GM12864 (cell line): ENCODE measurements at regions not wholly inside any gene's neighbourhood (a gene's known extent, or its start where the extent isn't known, plus 50 kb on each side); places are given as distances from the start of the nearest gene placed in this dataset.
A peak's percentile ranks its signal among the peaks of the same experiment; 100 is the strongest.

Source experiments
- DNase-seq: peaks from one replicate; pipeline ENCODE4 v3.0.0-alpha.2; 2011; ENCODE audit warnings: low read depth
- H3K4me3 ChIP-seq: 2 replicates; pipeline ENCODE4 v1.5.1; 2011; ENCODE audit warnings: mild to moderate bottlenecking, low read depth, low read length, control low read depth
- TF ChIP-seq, protein P1 (sequence below): IDR thresholded peaks from 2 replicates; pipeline ENCODE4 v1.5.1; 2011; ENCODE audit warnings: low read depth, mild to moderate bottlenecking, moderate library complexity, low read length, control low read depth, inconsistent platforms; ENCODE audit errors: missing control alignments

DNA sequence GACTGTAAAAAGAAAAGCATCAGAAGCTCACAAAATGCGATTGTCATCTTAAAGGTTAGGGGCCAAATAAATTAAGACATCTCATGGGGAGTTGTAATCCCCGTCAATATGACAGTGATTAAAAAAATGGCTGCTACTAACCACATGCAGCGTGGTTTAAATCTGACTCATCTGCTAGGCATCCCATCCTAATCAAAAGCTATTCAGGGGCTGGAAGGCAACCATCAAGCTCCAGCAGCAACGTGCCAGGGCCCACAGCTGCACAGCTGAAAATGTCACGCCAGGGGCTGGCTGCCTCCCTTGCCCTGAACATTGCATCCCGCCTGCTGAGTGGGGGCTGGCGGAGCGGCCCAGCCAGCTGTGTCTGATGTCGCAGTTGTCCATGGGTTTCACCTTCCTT is 66.3 kb upstream of the FRMD4A start:
- no peak overlapping the region for H3K4me3 ChIP-seq
- TF ChIP-seq, protein P1, sequence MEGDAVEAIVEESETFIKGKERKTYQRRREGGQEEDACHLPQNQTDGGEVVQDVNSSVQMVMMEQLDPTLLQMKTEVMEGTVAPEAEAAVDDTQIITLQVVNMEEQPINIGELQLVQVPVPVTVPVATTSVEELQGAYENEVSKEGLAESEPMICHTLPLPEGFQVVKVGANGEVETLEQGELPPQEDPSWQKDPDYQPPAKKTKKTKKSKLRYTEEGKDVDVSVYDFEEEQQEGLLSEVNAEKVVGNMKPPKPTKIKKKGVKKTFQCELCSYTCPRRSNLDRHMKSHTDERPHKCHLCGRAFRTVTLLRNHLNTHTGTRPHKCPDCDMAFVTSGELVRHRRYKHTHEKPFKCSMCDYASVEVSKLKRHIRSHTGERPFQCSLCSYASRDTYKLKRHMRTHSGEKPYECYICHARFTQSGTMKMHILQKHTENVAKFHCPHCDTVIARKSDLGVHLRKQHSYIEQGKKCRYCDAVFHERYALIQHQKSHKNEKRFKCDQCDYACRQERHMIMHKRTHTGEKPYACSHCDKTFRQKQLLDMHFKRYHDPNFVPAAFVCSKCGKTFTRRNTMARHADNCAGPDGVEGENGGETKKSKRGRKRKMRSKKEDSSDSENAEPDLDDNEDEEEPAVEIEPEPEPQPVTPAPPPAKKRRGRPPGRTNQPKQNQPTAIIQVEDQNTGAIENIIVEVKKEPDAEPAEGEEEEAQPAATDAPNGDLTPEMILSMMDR: no peak
- DNase-seq: no peak

- no peak overlapping the region for H3K4me3 ChIP-seq
- no peak for DNase-seq
- TF ChIP-seq, protein P1: peak; percentile 51
Measured at GRCh38 chr10:14396411-14397048, 65.8 kb upstream of the FRMD4A start.

DNA sequence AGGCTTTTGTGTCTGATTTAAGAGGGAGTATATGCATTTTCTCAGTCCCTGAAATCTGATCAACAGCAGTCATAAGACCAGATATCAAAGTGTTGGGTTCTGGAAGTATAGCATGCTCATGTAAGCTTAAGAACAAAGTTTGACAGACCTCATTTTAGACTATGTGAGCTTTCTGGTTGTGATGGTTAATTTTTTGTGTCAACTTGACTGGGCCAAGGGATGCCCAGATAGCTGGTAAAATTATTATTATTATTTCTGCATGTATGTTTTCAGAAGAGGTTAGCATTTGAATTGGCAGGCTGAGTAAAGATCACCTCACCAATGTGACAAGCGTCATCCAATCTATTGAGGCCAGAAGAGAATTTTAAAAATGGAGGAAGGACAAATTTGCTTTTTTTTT is 63.5 kb upstream of the FRMD4A start:
- TF ChIP-seq, protein P1: no peak
- DNase-seq: no peak
- no peak overlapping the region for H3K4me3 ChIP-seq

GRCh38 chr10:14391342-14391741 is 60.6 kb upstream of the FRMD4A start:
- DNase-seq: no peak
- TF ChIP-seq, protein P1: no peak
- no peak overlapping the region for H3K4me3 ChIP-seq

DNA sequence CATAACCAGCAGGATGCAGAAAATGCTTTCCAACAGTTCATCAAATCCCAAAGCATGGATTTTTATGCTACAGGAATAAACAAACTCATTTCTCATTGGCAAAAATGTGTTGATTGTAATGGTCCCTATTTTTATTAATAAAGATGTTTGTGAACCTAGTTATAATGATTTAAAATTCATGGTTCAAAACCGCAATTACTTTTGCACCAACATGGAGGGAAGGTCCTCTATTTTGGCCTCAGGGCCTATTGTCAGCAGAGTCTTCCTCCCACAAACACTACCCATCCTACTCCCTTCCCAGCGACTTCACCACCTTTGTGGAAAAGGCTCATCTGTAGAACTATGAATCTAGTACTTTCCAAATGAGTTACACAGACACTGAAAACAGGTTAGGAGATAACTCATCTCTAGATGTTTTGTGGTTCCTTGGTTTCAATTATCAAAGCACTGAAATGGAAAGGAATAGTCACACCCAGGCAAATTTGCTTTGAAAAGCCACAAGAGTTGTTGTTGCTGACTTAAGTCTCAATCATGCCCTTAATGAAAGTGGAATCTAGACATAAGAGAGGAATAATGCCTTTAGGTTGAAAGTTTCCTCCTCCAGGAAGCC is 59.4 kb upstream of the FRMD4A start:
- TF ChIP-seq, protein P1: no peak
- DNase-seq: peak; percentile 65
- no peak overlapping the region for H3K4me3 ChIP-seq

- TF ChIP-seq, protein P1: no peak
- no peak overlapping the region for H3K4me3 ChIP-seq
- DNase-seq: no peak
Measured at GRCh38 chr10:14385596-14386593, 55.2 kb upstream of the FRMD4A start.
